Neural cell (in vitro differentiated cells): ENCODE measurements at regions not wholly inside any gene's neighbourhood (a gene's known extent, or its start where the extent isn't known, plus 50 kb on each side); places are given as distances from the start of the nearest gene placed in this dataset.

Experiments used
- H2AFZ ChIP-seq: fragments of 200-600, 300-800 bp; sonication (generic), shearing (Covaris generic); 2 replicates; pipeline ENCODE4 v1.6.0; 2014; ENCODE audit warnings: low read depth, mild to moderate bottlenecking, antibody characterized with exemption, low read length, moderate library complexity
- H3F3A ChIP-seq: fragments of 200-600 bp; shearing (Covaris generic); 2 replicates; pipeline ENCODE4 v1.6.1; 2016; ENCODE audit warnings: mild to moderate bottlenecking, moderate library complexity, mixed read lengths, antibody characterized with exemption, low read length; ENCODE audit not compliant: insufficient read depth, poor library complexity, severe bottlenecking
- H3K27ac ChIP-seq: fragments of 200-600, 300-800 bp; sonication (generic), shearing (Covaris generic); 2 replicates; pipeline ENCODE4 v1.5.1; 2014; ENCODE audit warnings: mild to moderate bottlenecking, low read length, moderate library complexity
- H3K27me3 ChIP-seq: fragments of 300-800, 200-600 bp; sonication (generic), shearing (Covaris generic); 2 replicates; pipeline ENCODE4 v1.6.0; 2014; ENCODE audit warnings: mild to moderate bottlenecking, low read depth, low read length, moderate library complexity; ENCODE audit not compliant: insufficient read depth
- H3K36me3 ChIP-seq: fragments of 300-800, 200-600 bp; sonication (generic), shearing (Covaris generic); 2 replicates; pipeline ENCODE4 v1.5.1; 2014; ENCODE audit warnings: mild to moderate bottlenecking, antibody characterized with exemption, low read length, moderate library complexity; ENCODE audit not compliant: insufficient read depth
- H3K4me2 ChIP-seq: fragments of 300-800, 200-600 bp; sonication (generic), shearing (Covaris generic); 2 replicates; pipeline ENCODE4 v1.6.0; 2014; ENCODE audit warnings: mild to moderate bottlenecking, low read length
- H3K4me3 ChIP-seq: fragments of 300-800, 200-600 bp; sonication (generic), shearing (Covaris generic); 2 replicates; pipeline ENCODE4 v1.5.1; 2014; ENCODE audit warnings: mild to moderate bottlenecking, low read length, moderate library complexity
- H3K79me2 ChIP-seq: fragments of 200-600 bp; shearing (Covaris generic); replicated peaks from 2 replicates; pipeline ENCODE4 v1.6.0; 2014; ENCODE audit warnings: mild to moderate bottlenecking, low read length, moderate library complexity; ENCODE audit not compliant: insufficient read depth
- H3K9ac ChIP-seq: fragments of 300-800, 200-600 bp; sonication (generic), shearing (Covaris generic); 2 replicates; pipeline ENCODE4 v1.6.1; 2016; ENCODE audit warnings: mild to moderate bottlenecking, low read length, mixed read lengths
- H3K9me2 ChIP-seq: fragments of 200-600 bp; shearing (Covaris generic); 2 replicates; pipeline ENCODE4 v1.6.1; 2016; ENCODE audit warnings: mild to moderate bottlenecking, low read length, mixed read lengths; ENCODE audit not compliant: insufficient read depth
- H3K9me3 ChIP-seq: fragments of 200-600, 300-800 bp; sonication (generic), shearing (Covaris generic); 2 replicates; pipeline ENCODE4 v1.6.1; 2016; ENCODE audit warnings: mild to moderate bottlenecking, mixed run types, low read length, moderate library complexity, mixed read lengths
- H4K20me1 ChIP-seq: fragments of 200-600 bp; shearing (Covaris generic); 2 replicates; pipeline ENCODE4 v1.6.1; 2016; ENCODE audit warnings: mild to moderate bottlenecking, mixed run types; ENCODE audit not compliant: insufficient read depth
- CTCF ChIP-seq: fragments of 450-650 bp; IDR thresholded peaks from 2 replicates; pipeline ENCODE4 v1.5.1; 2014; ENCODE audit warnings: antibody characterized with exemption, mild to moderate bottlenecking, moderate library complexity; ENCODE audit not compliant: poor library complexity, severe bottlenecking
- EP300 ChIP-seq: fragments of 450-650 bp; conservative IDR thresholded peaks from 2 replicates; pipeline ENCODE4 v1.6.1; 2014; ENCODE audit warnings: antibody characterized with exemption, mild to moderate bottlenecking, moderate library complexity; ENCODE audit not compliant: poor library complexity, severe bottlenecking
- EZH2 ChIP-seq: fragments of 200-600, 300-800 bp; shearing (Covaris generic), sonication (generic); IDR thresholded peaks from 2 replicates; pipeline ENCODE4 v1.6.1; 2014; ENCODE audit warnings: antibody characterized with exemption, low read length, borderline replicate concordance, mild to moderate bottlenecking; ENCODE audit not compliant: insufficient read depth, poor library complexity, severe bottlenecking
- MXI1 ChIP-seq: fragments of 450-650 bp; conservative IDR thresholded peaks from 2 replicates; pipeline ENCODE4 v1.6.1; 2014; ENCODE audit warnings: antibody characterized with exemption, mild to moderate bottlenecking; ENCODE audit not compliant: poor library complexity, severe bottlenecking
- POLR2AphosphoS5 ChIP-seq: IDR thresholded peaks from 2 replicates; pipeline ENCODE4 v1.6.1; 2012
- RAD21 ChIP-seq: fragments of 450-650 bp; conservative IDR thresholded peaks from 2 replicates; pipeline ENCODE4 v1.6.1; 2014; ENCODE audit warnings: antibody characterized with exemption, mild to moderate bottlenecking, moderate library complexity
- REST ChIP-seq: IDR thresholded peaks from 2 replicates; pipeline ENCODE4 v1.6.1; 2012; ENCODE audit warnings: borderline replicate concordance
- SMC3 ChIP-seq: fragments of 450-650 bp; conservative IDR thresholded peaks from 2 replicates; pipeline ENCODE4 v1.6.1; 2014; ENCODE audit warnings: antibody characterized with exemption, mild to moderate bottlenecking, moderate library complexity; ENCODE audit not compliant: poor library complexity
- TAF1 ChIP-seq: IDR thresholded peaks from 2 replicates; pipeline ENCODE4 v1.6.1; 2012; ENCODE audit warnings: low read depth

- TF ChIP-seq CTCF (no peak), RAD21 (no peak), SMC3 (no peak), REST (no peak), MXI1 (no peak), TAF1 (no peak)
- no peak overlapping the region for H3K27ac ChIP-seq
- H3K27me3 ChIP-seq: no peaks in the 10 kb centered on the region
- no peaks in the 10 kb centered on the region for H3F3A ChIP-seq
- no peaks in the 10 kb centered on the region for H3K9me2 ChIP-seq
- H3K79me2 ChIP-seq: no peaks in the 10 kb centered on the region
- no peak overlapping the region for H3K9ac ChIP-seq
- no peak overlapping the region for H3K4me2 ChIP-seq
- no peaks in the 10 kb centered on the region for H3K9me3 ChIP-seq
- no peaks in the 10 kb centered on the region for H4K20me1 ChIP-seq
- H2AFZ ChIP-seq: no peak overlapping the region
- no peak overlapping the region for H3K4me3 ChIP-seq
- no peaks in the 10 kb centered on the region for H3K36me3 ChIP-seq
These were observed 108.2 kb upstream of the TNC start for GRCh38 chr9:115226152-115226551.

DNA sequence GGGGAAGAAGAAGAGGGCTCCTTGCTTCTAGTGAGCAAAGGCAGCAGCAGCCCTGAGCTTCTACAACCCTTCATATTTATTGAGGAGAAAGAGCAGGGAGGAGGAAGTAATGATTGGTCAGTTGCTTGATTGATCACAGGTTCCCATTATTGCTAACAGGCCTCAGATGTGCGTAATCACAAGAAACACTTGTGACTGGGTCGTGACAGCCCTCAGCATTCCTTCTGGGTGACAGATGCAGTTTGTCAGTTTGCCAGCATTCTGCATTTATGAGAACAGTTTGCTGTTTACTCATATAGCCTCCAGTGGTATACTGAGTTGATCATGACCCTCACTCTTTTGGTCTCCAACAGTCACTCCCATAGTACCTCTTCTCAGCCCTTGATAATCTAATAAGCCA, 111.5 kb upstream of the TNC start:
- Histone ChIP-seq H3K9ac (no peak overlapping the region), H3F3A (no peaks in the 10 kb centered on the region), H3K27ac (no peak overlapping the region), H3K9me3 (no peaks in the 10 kb centered on the region), H4K20me1 (no peaks in the 10 kb centered on the region), H3K9me2 (no peaks in the 10 kb centered on the region), H3K36me3 (no peaks in the 10 kb centered on the region), H2AFZ (no peak overlapping the region), H3K79me2 (no peaks in the 10 kb centered on the region), H3K4me2 (no peak overlapping the region), H3K4me3 (no peak overlapping the region), H3K27me3 (no peaks in the 10 kb centered on the region)
- TF ChIP-seq RAD21 (no peak), CTCF (no peak), TAF1 (no peak), POLR2AphosphoS5 (no peak), EP300 (no peak), REST (no peak), MXI1 (no peak), EZH2 (no peak), SMC3 (no peak)
